PC-9 (cell line): ENCODE measurements at regions not wholly inside any gene's neighbourhood (a gene's known extent, or its start where the extent isn't known, plus 50 kb on each side); places are given as distances from the start of the nearest gene placed in this dataset.

Source experiments
- BruUV-seq: library from RNA; stranded (reverse); fragments of 400-500 nt; replicated peaks from 2 replicates; lab custom pipeline; 2021; lab: Mats Ljungman, UMichigan
- CTCF ChIA-PET: fragments of 300-600 bp; sonication (Branson Sonifier 250); formaldehyde crosslinking; loops from one replicate; lab custom pipeline; 2022; ENCODE audit warnings: antibody characterized with exemption; lab: Charles Lee
- POLR2A ChIA-PET: fragments of 300-600 bp; sonication (Branson Sonifier 250); formaldehyde crosslinking; loops from one replicate; lab custom pipeline; 2022; ENCODE audit warnings: antibody characterized with exemption; ENCODE audit not compliant: unreplicated experiment; lab: Charles Lee
- DNase-seq, 2 experiments: peaks; one replicate each; pipeline versions ENCODE4 v3.0.0 to v3.0.0-alpha.2; 2015 to 2022; ENCODE audit warnings: mixed read lengths in 1 of 2
- H2AFZ ChIP-seq: fragments of 200-600 bp; sonication (generic); 2 replicates; pipeline ENCODE4 v1.8.1; 2017; ENCODE audit warnings: antibody characterized with exemption
- H3F3A ChIP-seq: fragments of 200-600 bp; sonication (generic); 2 replicates; pipeline ENCODE4 v1.8.1; 2017; ENCODE audit warnings: antibody characterized with exemption, mild to moderate bottlenecking, low read depth; ENCODE audit not compliant: insufficient read depth
- H3K27ac ChIP-seq: fragments of 200-600 bp; sonication (generic); 2 replicates; pipeline ENCODE4 v1.6.1; 2016; ENCODE audit warnings: mixed run types
- H3K27me3 ChIP-seq: fragments of 200-600 bp; sonication (generic); 2 replicates; pipeline ENCODE4 v1.6.1; 2016; ENCODE audit warnings: low read depth, mixed run types; ENCODE audit not compliant: insufficient read depth
- H3K36me3 ChIP-seq: fragments of 200-600 bp; sonication (generic); 2 replicates; pipeline ENCODE4 v1.6.1; 2016; ENCODE audit warnings: low read depth, mixed run types
- H3K4me1 ChIP-seq: fragments of 200-600 bp; sonication (generic); replicated peaks from 2 replicates; pipeline ENCODE4 v1.6.1; 2016; ENCODE audit warnings: mixed run types; ENCODE audit not compliant: insufficient read depth
- H3K4me2 ChIP-seq: fragments of 200-600 bp; sonication (generic); 2 replicates; pipeline ENCODE4 v1.6.1; 2017; ENCODE audit warnings: mixed run types
- H3K4me3 ChIP-seq: fragments of 200-600 bp; sonication (generic); 2 replicates; pipeline ENCODE4 v1.6.1; 2016; ENCODE audit warnings: mixed run types
- H3K79me2 ChIP-seq: fragments of 200-600 bp; sonication (generic); 2 replicates; pipeline ENCODE4 v1.6.1; 2017; ENCODE audit warnings: low read depth, mixed run types
- H3K9me2 ChIP-seq: fragments of 200-600 bp; sonication (generic); 2 replicates; pipeline ENCODE4 v1.8.1; 2017; ENCODE audit warnings: mild to moderate bottlenecking; ENCODE audit not compliant: insufficient read depth
- H3K9me3 ChIP-seq: fragments of 200-600 bp; sonication (generic); 2 replicates; pipeline ENCODE4 v1.8.1; 2016; ENCODE audit warnings: low read depth; ENCODE audit not compliant: insufficient read depth
- H4K20me1 ChIP-seq: fragments of 200-600 bp; sonication (generic); 2 replicates; pipeline ENCODE4 v1.8.1; 2017; ENCODE audit not compliant: insufficient read depth
- CTCF ChIP-seq: fragments of 200-600 bp; sonication (generic); conservative IDR thresholded peaks from 2 replicates; pipeline ENCODE4 v1.6.1; 2017; ENCODE audit warnings: mixed run types, antibody characterized with exemption, mild to moderate bottlenecking, moderate library complexity
- EZH2 ChIP-seq: fragments of 200-600 bp; sonication (generic); IDR thresholded peaks from 2 replicates; pipeline ENCODE4 v1.8.0; 2017; ENCODE audit warnings: antibody characterized with exemption, low read depth
- intact Hi-C: fragments of 100-400 bp; cut with micrococcal nuclease; formaldehyde crosslinking; loops from one replicate; pipeline ENCODE4 v1.10.0; 2022; ENCODE audit not compliant: unreplicated experiment

DNA sequence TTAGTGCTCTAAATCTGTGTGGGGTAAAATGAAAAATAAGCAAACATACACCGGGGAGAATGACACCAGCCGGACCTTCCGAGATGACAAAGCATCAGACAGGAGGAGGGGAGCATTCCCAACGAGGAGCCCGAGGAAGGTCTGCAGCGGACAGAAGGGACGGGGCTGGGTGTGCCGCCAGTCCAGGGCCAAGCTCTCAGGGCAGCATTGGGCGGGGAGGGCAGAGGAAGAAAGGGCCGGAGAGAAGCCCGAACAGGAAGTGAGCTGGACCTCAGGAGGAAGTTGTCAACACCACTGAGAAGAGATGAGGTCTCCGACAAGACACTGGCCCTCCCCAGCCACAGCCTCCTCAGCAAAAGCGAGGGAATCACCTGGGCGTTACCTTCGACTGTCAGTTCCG is 182.6 kb upstream of the RNF32 start:
- H3K79me2 ChIP-seq, result no peaks in the 10 kb centered on the region

GRCh38 chr7:156456503-156457115 is 184.0 kb upstream of the RNF32 start:
- no peak for DNase-seq
- Histone ChIP-seq H3K4me1 (no peaks in the 10 kb centered on the region), H2AFZ (no peak overlapping the region), H3K27me3 (peaks cover 100% of the 10 kb centered on the region), H3K9me2 (no peaks in the 10 kb centered on the region), H3F3A (no peaks in the 10 kb centered on the region), H3K27ac (no peak overlapping the region), H3K4me2 (no peak overlapping the region), H3K36me3 (no peaks in the 10 kb centered on the region), H4K20me1 (no peaks in the 10 kb centered on the region), H3K79me2 (no peaks in the 10 kb centered on the region), H3K4me3 (no peak overlapping the region), H3K9me3 (no peaks in the 10 kb centered on the region)
- ChIA-PET CTCF (no interaction called here), POLR2A (no interaction called here)
- BruUV-seq, result no TSS peak
- intact Hi-C loops, result no loop called here
- no peak for TF ChIP-seq CTCF
- no peak for TF ChIP-seq EZH2

More for the DNA sequence above, 182.6 kb upstream of the RNF32 start:
- ChIA-PET POLR2A (no interaction called here), CTCF (no interaction called here)
- Histone ChIP-seq H4K20me1 (no peaks in the 10 kb centered on the region), H3K9me3 (no peaks in the 10 kb centered on the region), H3K27ac (no peak overlapping the region), H3K36me3 (no peaks in the 10 kb centered on the region), H3K4me3 (no peak overlapping the region), H3K4me2 (no peak overlapping the region), H3K9me2 (no peaks in the 10 kb centered on the region), H3K4me1 (no peaks in the 10 kb centered on the region), H3K27me3 (peaks cover 100% of the 10 kb centered on the region), H2AFZ (no peak overlapping the region), H3F3A (no peaks in the 10 kb centered on the region)
- TF ChIP-seq CTCF (no peak), EZH2 (no peak)
- BruUV-seq, result no TSS peak
- DNase-seq, result no peak
- intact Hi-C loops, result no loop called here

DNA sequence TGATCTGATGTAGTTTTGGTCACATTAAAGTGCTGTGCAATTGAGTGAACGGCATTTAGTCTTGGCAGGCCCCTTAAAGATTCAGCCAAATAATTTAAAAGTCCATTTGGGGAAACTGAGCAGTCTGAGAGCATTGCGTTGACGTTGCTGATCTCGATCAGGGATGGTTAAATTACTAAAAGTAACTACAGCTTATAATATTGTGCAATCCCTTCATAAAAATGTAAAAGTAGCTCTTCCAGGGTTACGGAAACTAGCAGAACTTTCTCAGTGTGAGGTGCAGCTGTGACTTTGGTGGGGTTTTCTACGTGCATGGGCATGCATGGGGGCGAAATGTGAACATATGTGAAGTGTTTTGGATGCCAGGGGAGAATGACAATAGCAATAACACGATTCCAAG is 184.5 kb upstream of the RNF32 start:
- intact Hi-C loops, result no loop called here

More for the DNA sequence above, 184.5 kb upstream of the RNF32 start:
- no peaks in the 10 kb centered on the region for H3K9me2 ChIP-seq
- H3K79me2 ChIP-seq, result no peaks in the 10 kb centered on the region
- H3K36me3 ChIP-seq, result no peaks in the 10 kb centered on the region
- no peaks in the 10 kb centered on the region for H3K4me1 ChIP-seq
- DNase-seq, result no peak
- no peak overlapping the region for H2AFZ ChIP-seq
- H3K27me3 ChIP-seq, result peaks cover 100% of the 10 kb centered on the region
- no peaks in the 10 kb centered on the region for H4K20me1 ChIP-seq
- H3K9me3 ChIP-seq, result no peaks in the 10 kb centered on the region
- no peak overlapping the region for H3K4me3 ChIP-seq
- CTCF ChIA-PET, result no interaction called here
- no peak overlapping the region for H3K27ac ChIP-seq
- BruUV-seq, result no TSS peak
- TF ChIP-seq EZH2 (no peak), CTCF (no peak)
- POLR2A ChIA-PET, result no interaction called here
- H3F3A ChIP-seq, result no peaks in the 10 kb centered on the region
- no peak overlapping the region for H3K4me2 ChIP-seq
